GM19324 (cell line): ENCODE measurements at regions not wholly inside any gene's neighbourhood (a gene's known extent, or its start where the extent isn't known, plus 50 kb on each side); places are given as distances from the start of the nearest gene placed in this dataset.

Source experiments
- ATAC-seq: cut with Tn5 transposase; IDR thresholded peaks from one replicate; pipeline ENCODE4 v1.9.1; 2021; ENCODE audit warnings: mild to moderate bottlenecking, moderate library complexity; ENCODE audit not compliant: unreplicated experiment, low FRiP score

- ATAC-seq, result no peak
Measured at GRCh38 chr10:43986374-43986773, 337.7 kb upstream of the ZNF32 start.

- no peak for ATAC-seq
Measured at GRCh38 chr10:43985941-43986340, 337.3 kb upstream of the ZNF32 start.

- no peak for ATAC-seq
Measured at GRCh38 chr10:43983856-43984271, 335.2 kb upstream of the ZNF32 start.

DNA sequence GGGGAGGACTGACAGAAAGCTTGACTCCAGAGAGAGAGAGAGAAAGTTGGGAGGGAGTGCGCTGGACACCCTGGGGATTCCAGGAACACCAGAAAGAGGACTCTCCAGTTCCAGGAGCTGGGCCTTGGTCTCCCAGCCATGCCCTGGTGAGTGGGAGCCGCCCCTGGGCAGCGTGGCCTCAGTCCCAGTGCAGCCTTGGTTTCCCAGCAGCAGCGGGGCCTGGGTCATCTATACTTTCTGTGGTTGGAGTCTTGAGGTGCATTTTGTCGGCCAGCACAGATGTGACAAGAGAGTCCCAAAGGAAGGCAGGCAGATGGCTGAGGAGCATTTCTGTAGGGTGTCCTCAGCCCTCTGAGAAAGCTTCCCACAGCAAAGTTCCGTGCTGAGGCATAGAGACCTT is 334.7 kb upstream of the ZNF32 start:
- no peak for ATAC-seq

DNA sequence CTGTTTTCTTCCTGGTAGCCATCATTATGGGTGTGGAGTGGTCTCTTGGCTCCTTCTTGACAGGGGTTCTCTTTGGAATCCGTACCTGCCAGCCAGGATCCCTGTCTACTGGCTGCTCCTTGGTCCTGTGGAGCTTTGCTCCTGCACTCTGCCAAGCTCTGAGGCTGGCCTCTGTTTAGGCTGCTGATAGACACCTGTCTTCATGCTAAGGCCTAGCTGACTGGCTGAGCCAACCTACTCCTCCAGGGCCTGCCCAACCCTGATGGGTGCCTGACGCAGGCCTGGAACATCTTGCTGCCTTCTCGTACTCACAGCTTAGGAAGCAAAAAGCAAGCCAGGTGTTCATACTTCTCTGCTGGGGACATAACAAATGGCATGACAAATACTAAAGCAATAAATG is 333.6 kb upstream of the ZNF32 start:
- ATAC-seq, result no peak

DNA sequence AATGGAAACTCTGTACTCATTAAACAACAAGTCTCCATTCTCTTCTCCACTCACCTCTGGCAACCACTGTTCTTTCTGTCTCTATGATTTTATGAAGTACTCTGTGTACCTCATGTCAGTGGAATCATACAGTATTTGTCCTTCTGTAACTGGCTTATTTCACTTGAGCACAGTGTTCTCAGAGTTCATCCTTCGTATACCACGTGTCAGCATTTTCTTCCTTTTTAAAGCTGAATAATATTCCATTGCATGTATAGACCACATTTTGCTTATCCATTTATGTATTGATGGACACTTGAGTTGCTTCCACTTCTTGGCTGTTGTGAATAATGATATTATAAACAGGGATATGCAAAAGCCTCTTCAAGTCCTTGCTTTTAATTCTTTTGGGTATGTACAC is 333.0 kb upstream of the ZNF32 start:
- no peak for ATAC-seq

DNA sequence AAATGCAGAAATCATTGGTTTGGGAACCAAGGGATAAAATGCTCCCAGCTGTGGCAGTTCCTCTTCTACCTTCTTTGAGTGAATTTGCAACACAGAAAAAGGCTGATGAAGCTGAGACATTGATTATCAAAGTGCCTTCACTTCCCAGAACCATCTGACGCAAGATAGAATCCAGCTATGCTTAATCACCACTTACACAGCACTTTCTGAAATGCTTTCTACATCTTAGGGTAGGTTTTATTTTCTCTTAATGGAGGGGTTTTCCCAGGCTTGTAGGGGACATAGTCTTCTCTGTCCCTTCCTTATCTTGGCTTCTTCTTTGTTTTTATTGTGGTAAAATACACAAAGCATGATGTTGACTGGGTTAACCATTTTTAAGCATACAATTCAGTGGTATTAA is 332.6 kb upstream of the ZNF32 start:
- ATAC-seq, result no peak

DNA sequence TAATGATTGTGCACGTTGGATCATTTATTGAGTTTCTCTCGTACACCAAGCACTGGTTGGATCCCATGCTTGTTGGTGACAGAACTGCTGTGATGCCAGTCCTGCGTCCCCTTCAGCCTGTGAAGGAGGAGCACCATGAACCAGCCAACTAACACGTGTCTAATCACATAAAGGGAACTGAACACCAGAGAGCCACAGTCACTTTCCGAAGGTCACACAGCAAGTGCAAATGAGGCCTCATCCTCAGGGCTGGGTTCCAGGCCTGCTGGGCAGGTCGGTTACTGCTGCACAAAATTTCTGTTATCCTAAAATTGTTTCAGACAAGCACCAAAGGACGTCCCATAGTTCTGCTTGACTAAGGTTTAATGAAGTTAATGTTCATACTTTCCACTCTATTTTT is 332.0 kb upstream of the ZNF32 start:
- ATAC-seq, result no peak

- ATAC-seq, result no peak
Measured at GRCh38 chr10:43980313-43980712, 331.6 kb upstream of the ZNF32 start.

- no peak for ATAC-seq
Measured at GRCh38 chr10:43979551-43979950, 330.9 kb upstream of the ZNF32 start.

DNA sequence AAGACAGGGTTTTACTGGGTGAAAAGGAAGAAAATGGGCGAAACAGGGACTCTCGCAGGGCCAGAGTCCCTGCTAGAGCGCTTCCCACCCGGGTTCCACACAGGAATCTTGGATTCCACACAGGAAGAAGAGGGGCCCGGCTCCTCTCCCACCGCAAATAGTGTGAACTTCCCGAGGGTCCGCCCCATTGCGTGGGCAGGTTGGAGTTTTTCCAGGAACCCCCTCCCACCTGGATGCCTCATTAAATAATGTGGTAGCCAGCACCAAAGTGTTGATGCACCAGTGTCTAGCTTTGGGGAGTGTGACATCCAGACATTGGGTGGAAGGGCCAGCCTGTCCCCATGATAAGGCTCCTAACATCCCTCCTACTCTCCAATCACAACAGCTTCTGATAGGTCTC is 330.3 kb upstream of the ZNF32 start:
- no peak for ATAC-seq

DNA sequence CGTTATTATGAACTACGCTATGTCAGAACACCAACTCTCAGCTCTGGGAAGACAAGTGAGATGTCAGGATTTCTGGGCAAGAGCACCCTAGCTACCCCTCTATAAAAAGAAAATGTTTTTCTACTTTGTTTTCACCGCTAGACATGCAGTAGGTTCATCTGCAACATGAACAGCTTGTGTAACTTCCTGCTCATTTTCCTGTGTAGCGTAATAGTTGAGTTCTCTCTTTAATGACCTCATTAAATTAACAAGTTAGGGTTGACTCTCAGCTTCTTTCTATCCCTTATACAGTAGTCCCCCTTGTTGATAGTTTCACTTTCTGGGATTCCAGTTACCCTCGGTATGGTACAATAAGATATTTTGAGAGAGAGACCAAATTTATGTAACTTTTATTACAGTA is 329.4 kb upstream of the ZNF32 start:
- no peak for ATAC-seq

DNA sequence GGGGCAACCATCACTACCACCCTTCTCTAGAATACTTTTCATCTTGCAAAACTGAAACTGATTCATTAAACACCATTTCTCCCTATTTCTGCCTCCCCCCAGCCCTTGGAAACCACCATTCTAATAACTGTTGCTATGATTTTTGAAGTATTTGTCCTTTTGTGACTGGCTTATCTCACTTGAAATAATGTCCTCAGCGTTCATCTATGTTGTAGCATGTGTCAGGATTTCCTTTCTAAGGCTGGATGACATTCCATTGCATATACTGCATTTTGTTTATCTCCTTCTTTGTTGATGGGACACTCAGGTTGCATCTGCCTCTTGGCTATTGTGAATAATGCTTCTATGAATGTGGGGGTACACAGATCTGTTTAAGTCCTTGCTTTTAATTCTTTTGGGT is 327.6 kb upstream of the ZNF32 start:
- no peak for ATAC-seq

- no peak for ATAC-seq
Measured at GRCh38 chr10:43973801-43974200, 325.1 kb upstream of the ZNF32 start.

GRCh38 chr10:43972976-43973647 is 324.4 kb upstream of the ZNF32 start:
- ATAC-seq, result no peak

DNA sequence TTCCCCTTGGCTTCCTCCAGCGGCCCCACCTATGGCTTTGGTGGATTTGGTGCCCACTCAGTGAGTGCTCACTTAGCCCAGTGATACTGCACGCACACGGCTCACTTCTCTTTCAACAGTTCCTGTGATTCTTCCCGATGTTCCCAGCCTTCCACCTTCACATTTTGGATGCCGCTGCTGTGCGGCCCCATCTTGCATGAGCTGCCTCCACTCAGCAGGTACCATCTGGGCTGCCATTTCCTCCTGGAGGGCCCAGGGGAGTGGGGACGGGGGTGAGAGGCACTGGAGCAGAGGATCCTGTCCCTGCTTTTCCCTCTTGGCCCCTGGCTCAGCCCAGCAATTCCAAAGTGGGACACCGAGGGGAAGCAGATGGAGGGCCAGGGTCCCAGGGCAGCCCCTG is 323.3 kb upstream of the ZNF32 start:
- ATAC-seq, result no peak

DNA sequence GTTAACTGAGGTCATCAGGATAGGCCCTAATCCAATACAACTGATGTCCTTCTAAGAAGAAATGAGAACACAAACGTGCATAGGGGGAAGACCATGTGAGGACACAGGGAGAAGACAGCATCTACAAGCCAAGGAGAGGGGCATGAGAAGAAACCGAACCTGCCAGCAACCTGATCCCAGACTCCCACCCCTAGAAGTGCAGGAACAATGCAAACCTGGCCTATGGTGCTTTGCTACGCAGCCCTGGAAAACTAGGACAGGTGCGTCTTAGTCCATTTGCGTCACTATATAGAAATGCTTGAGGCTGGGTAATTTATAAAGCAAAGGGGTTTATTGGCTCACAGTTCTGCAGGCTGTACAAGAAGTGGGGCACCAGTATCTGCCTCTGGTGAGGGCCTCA is 322.6 kb upstream of the ZNF32 start:
- no peak for ATAC-seq

DNA sequence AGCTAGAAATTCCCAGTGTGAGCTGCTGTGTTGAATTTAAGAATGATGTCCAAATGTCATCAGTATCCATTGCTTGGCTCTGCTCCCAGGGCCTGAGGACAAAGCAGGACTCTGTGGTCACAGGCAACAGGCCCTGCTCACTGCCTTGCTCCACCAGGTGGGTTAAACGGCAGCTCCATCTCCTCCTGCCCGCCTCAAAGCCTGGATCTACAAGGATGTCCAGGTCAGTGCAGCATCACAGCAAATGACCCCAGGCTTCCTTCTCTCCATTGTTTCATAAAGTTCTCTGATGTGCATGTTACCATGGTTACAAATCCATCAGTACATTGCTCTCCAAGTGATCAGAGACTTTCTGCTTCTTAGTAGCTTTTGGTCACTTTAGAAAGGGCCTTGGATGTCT is 322.0 kb upstream of the ZNF32 start:
- no peak for ATAC-seq

DNA sequence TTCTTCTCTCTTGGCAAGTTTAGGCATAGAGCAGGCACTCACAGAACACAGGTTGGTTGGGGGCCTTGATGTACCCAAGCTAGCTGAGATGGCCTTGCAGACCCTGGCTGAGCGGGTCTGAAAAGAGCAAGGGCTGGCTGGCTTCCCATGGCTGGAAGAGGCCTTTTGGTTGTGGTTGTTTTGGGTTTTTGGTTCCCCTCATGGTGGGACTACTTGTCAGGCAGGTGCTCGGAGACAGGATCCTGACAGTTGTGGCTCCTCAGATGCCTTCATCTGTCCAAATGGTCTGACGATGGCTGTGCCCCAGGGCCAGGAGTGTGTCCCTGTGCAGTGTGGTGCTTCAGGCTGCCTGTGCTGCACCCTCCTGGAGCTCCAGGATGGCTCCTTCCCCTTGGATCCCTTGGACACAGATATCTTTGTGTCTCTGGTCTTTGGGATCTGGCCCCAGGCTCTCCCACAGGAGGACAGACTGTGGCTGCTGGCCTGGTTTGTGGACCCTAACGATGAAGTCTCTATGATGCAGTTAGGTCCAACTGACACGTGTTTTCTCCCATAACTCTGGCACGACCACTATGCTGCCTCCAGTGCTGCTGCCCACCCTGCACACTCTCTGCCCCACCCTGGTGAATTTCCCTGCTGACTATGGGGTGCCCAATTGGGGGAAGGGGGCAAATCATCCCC is 321.5 kb upstream of the ZNF32 start:
- ATAC-seq, result no peak

DNA sequence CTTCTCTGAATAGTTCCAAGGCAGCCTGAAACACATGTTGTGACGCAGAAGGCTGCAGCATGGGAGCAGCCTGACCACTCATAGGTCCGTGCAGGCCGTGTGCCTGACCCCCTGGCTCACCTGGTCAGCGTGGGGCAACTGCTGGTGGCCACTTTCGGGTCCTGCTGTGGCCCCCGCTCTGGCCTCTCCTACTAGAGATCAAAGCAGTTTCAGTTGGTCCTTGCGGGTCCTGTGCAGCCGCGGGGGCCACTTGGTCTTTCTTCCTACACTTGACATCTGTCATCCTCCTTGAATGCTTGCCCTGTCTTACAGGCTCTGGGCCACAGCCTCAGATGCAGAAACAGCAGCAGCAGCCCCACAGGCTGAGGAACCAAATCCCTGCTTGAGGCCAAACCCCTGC is 320.8 kb upstream of the ZNF32 start:
- no peak for ATAC-seq

GRCh38 chr10:43968961-43969360 is 320.3 kb upstream of the ZNF32 start:
- ATAC-seq, result no peak

DNA sequence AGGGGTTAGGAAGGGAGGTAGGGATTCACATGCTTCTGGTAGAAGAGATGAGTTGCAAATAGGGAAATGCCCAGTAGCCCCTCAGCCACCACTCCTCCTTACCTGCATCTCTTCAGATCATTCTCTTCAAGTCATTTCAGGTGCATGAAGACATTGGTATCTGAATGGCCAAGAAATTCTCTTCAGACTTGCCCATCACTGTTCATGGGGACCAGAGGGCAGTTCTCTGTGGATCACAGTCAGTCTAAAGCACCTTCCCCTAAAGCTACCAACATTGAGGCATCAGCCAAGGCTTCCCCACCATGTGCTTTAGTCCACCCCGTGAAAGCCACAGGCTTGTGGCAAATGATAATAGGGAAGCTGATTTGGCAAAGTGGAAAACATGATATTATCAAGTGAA is 319.4 kb upstream of the ZNF32 start:
- ATAC-seq, result no peak

GRCh38 chr10:43966571-43966965 is 317.9 kb upstream of the ZNF32 start:
- no peak for ATAC-seq
